Activated CD8-positive, alpha-beta memory T cell treated with anti-CD3 and anti-CD28 coated beads, Interleukin-2, amount 10 ng/mL, durations not matched to agents 7 days and 5 days (primary cell): ENCODE measurements at regions not wholly inside any gene's neighbourhood (a gene's known extent, or its start where the extent isn't known, plus 50 kb on each side); places are given as distances from the start of the nearest gene placed in this dataset.

Experiments used
- ATAC-seq: fragments of 150-1000 bp; cut with Tn5 transposase; one replicate; pipeline ENCODE4 v1.10.0; 2021; ENCODE audit warnings: moderate library complexity
- CTCF ChIA-PET: fragments of 350-600 bp; sonication (Branson Sonifier 250); formaldehyde crosslinking; loops from one replicate; lab custom pipeline; 2021; ENCODE audit warnings: antibody characterized with exemption; lab: Charles Lee
- DNase-seq: peaks from one replicate; pipeline ENCODE4 v3.0.0-alpha.2; 2020
- H3K27ac Mint-ChIP-seq: one replicate; pipeline ENCODE4 v1.8.0; 2021; ENCODE audit warnings: mild to moderate bottlenecking, mixed read lengths
- H3K27me3 Mint-ChIP-seq: one replicate; pipeline ENCODE4 v1.8.0; 2021; ENCODE audit warnings: mixed read lengths
- H3K36me3 Mint-ChIP-seq: one replicate; pipeline ENCODE4 v1.8.0; 2021; ENCODE audit warnings: mild to moderate bottlenecking, mixed read lengths
- H3K4me1 Mint-ChIP-seq: one replicate; pipeline ENCODE4 v1.8.0; 2021; ENCODE audit warnings: mixed read lengths
- H3K4me3 Mint-ChIP-seq: one replicate; pipeline ENCODE4 v1.8.0; 2021; ENCODE audit warnings: mild to moderate bottlenecking, moderate library complexity, mixed read lengths
- H3K9me3 Mint-ChIP-seq: one replicate; pipeline ENCODE4 v1.8.0; 2022; ENCODE audit warnings: low read depth, mixed read lengths

- H3K9me3 Mint-ChIP-seq: peaks cover 2% of the 10 kb centered on the region
- H3K27ac Mint-ChIP-seq: no peak overlapping the region
- CTCF ChIA-PET: no interaction called here
These were observed 1035.9 kb downstream of the TRHDE start for GRCh38 chr12:73308079-73308478.

GRCh38 chr12:73308747-73309146, 1036.6 kb downstream of the TRHDE start:
- Mint-ChIP-seq H3K27me3 (no peaks in the 10 kb centered on the region), H3K36me3 (no peaks in the 10 kb centered on the region), H3K4me3 (no peak overlapping the region), H3K9me3 (peaks cover 2% of the 10 kb centered on the region), H3K27ac (no peak overlapping the region), H3K4me1 (no peaks in the 10 kb centered on the region)
- CTCF ChIA-PET: no interaction called here
- DNase-seq (no peak), ATAC-seq (no peak)

More at GRCh38 chr12:73308079-73308478, 1035.9 kb downstream of the TRHDE start:
- no peak for ATAC-seq
- no peak overlapping the region for H3K4me3 Mint-ChIP-seq
- H3K27me3 Mint-ChIP-seq: no peaks in the 10 kb centered on the region
- no peaks in the 10 kb centered on the region for H3K4me1 Mint-ChIP-seq
- H3K36me3 Mint-ChIP-seq: no peaks in the 10 kb centered on the region
- DNase-seq: no peak

- no peak overlapping the region for H3K27ac Mint-ChIP-seq
- H3K4me1 Mint-ChIP-seq: no peaks in the 10 kb centered on the region
- H3K4me3 Mint-ChIP-seq: no peak overlapping the region
- H3K27me3 Mint-ChIP-seq: no peaks in the 10 kb centered on the region
- H3K36me3 Mint-ChIP-seq: no peaks in the 10 kb centered on the region
- no peak for DNase-seq
- peaks cover 14% of the 10 kb centered on the region for H3K9me3 Mint-ChIP-seq
- no peak for ATAC-seq
- CTCF ChIA-PET: no interaction called here
These were observed 1049.1 kb downstream of the TRHDE start for GRCh38 chr12:73321319-73321718.

GRCh38 chr12:73321776-73322175, 1049.6 kb downstream of the TRHDE start:
- Mint-ChIP-seq H3K9me3 (peaks cover 15% of the 10 kb centered on the region), H3K27ac (no peak overlapping the region), H3K36me3 (no peaks in the 10 kb centered on the region), H3K4me1 (no peaks in the 10 kb centered on the region), H3K4me3 (no peak overlapping the region), H3K27me3 (no peaks in the 10 kb centered on the region)
- CTCF ChIA-PET: no interaction called here
- DNase-seq (no peak), ATAC-seq (no peak)

- no peak overlapping the region for H3K4me3 Mint-ChIP-seq
- H3K4me1 Mint-ChIP-seq: no peaks in the 10 kb centered on the region
- H3K27ac Mint-ChIP-seq: no peak overlapping the region
- CTCF ChIA-PET: no interaction called here
- ATAC-seq (no peak), DNase-seq (no peak)
- H3K36me3 Mint-ChIP-seq: no peaks in the 10 kb centered on the region
- H3K27me3 Mint-ChIP-seq: no peaks in the 10 kb centered on the region
- peaks cover 2% of the 10 kb centered on the region for H3K9me3 Mint-ChIP-seq
These were observed 1058.6 kb downstream of the TRHDE start for GRCh38 chr12:73330584-73331351.

GRCh38 chr12:73341559-73342247, 1069.5 kb downstream of the TRHDE start:
- Mint-ChIP-seq H3K27me3 (no peaks in the 10 kb centered on the region), H3K36me3 (no peaks in the 10 kb centered on the region), H3K27ac (no peak overlapping the region), H3K4me1 (no peaks in the 10 kb centered on the region), H3K9me3 (peaks cover 2% of the 10 kb centered on the region), H3K4me3 (no peak overlapping the region)
- DNase-seq (no peak), ATAC-seq (no peak)
- CTCF ChIA-PET: no interaction called here

- Mint-ChIP-seq H3K9me3 (peaks cover 8% of the 10 kb centered on the region), H3K27ac (no peak overlapping the region), H3K4me3 (no peak overlapping the region), H3K36me3 (no peaks in the 10 kb centered on the region), H3K4me1 (no peaks in the 10 kb centered on the region), H3K27me3 (no peaks in the 10 kb centered on the region)
- no peak for DNase-seq
- CTCF ChIA-PET: no interaction called here
- ATAC-seq: no peak
These were observed 1070.6 kb downstream of the TRHDE start for GRCh38 chr12:73342733-73343132.

GRCh38 chr12:73352826-73353225, 1080.7 kb downstream of the TRHDE start:
- CTCF ChIA-PET: no interaction called here
- Mint-ChIP-seq H3K4me3 (no peak overlapping the region), H3K9me3 (peaks cover 5% of the 10 kb centered on the region), H3K27me3 (no peaks in the 10 kb centered on the region), H3K27ac (no peak overlapping the region), H3K4me1 (no peaks in the 10 kb centered on the region), H3K36me3 (no peaks in the 10 kb centered on the region)
- ATAC-seq: no peak
- no peak for DNase-seq

- Mint-ChIP-seq H3K36me3 (no peaks in the 10 kb centered on the region), H3K9me3 (peaks cover 2% of the 10 kb centered on the region), H3K27me3 (no peaks in the 10 kb centered on the region), H3K4me3 (no peak overlapping the region), H3K4me1 (no peaks in the 10 kb centered on the region), H3K27ac (no peak overlapping the region)
- no peak for DNase-seq
- ATAC-seq: no peak
- CTCF ChIA-PET: no interaction called here
These were observed 1089.1 kb downstream of the TRHDE start for GRCh38 chr12:73361156-73361863.

GRCh38 chr12:73361864-73362230, 1089.7 kb downstream of the TRHDE start:
- H3K4me3 Mint-ChIP-seq: no peak overlapping the region
- DNase-seq: no peak
- H3K27ac Mint-ChIP-seq: no peak overlapping the region
- no peak for ATAC-seq
- CTCF ChIA-PET: no interaction called here
- no peaks in the 10 kb centered on the region for H3K27me3 Mint-ChIP-seq
- H3K4me1 Mint-ChIP-seq: no peaks in the 10 kb centered on the region
- H3K9me3 Mint-ChIP-seq: peaks cover 2% of the 10 kb centered on the region
- no peaks in the 10 kb centered on the region for H3K36me3 Mint-ChIP-seq

- no peak overlapping the region for H3K27ac Mint-ChIP-seq
- H3K4me3 Mint-ChIP-seq: no peak overlapping the region
- peaks cover 2% of the 10 kb centered on the region for H3K9me3 Mint-ChIP-seq
- H3K27me3 Mint-ChIP-seq: no peaks in the 10 kb centered on the region
- CTCF ChIA-PET: no interaction called here
- ATAC-seq: no peak
- H3K36me3 Mint-ChIP-seq: no peaks in the 10 kb centered on the region
- no peaks in the 10 kb centered on the region for H3K4me1 Mint-ChIP-seq
- DNase-seq: no peak
These were observed 1090.5 kb downstream of the TRHDE start for GRCh38 chr12:73362666-73363065.

- Mint-ChIP-seq H3K27me3 (no peaks in the 10 kb centered on the region), H3K4me1 (no peaks in the 10 kb centered on the region), H3K9me3 (peaks cover 6% of the 10 kb centered on the region), H3K4me3 (no peak overlapping the region), H3K27ac (no peak overlapping the region), H3K36me3 (no peaks in the 10 kb centered on the region)
- ATAC-seq: no peak
- no peak for DNase-seq
- CTCF ChIA-PET: no interaction called here
These were observed 1100.7 kb downstream of the TRHDE start for GRCh38 chr12:73372856-73373255.

- ATAC-seq (no peak), DNase-seq (no peak)
- Mint-ChIP-seq H3K4me3 (no peak overlapping the region), H3K27me3 (no peaks in the 10 kb centered on the region), H3K27ac (no peak overlapping the region), H3K36me3 (no peaks in the 10 kb centered on the region), H3K4me1 (no peaks in the 10 kb centered on the region), H3K9me3 (peaks cover 6% of the 10 kb centered on the region)
- CTCF ChIA-PET: no interaction called here
These were observed 1102.2 kb downstream of the TRHDE start for GRCh38 chr12:73374360-73374759.
